ENCODE measurements at regions not wholly inside any gene's neighbourhood (a gene's known extent, or its start where the extent isn't known, plus 50 kb on each side); places are given as distances from the start of the nearest gene placed in this dataset.

- TF ChIP-seq ZNF592 (IDR thresholded peaks at IDR 0.05) (no peak), BHLHE40 (IDR thresholded peaks at IDR 0.05; ENCODE audit: borderline replicate concordance in 1 of 2, low read depth in 2 of 2, low read length in 1 of 2) (peak in 1 of 2 experiments; percentile 23; a peak in 1 of 4 replicates), MTA2 (IDR thresholded peaks at IDR 0.05; ENCODE audit: low read depth) (peak; percentile 61), ZNF274 (IDR thresholded peaks at IDR 0.05; ENCODE audit: insufficient read depth, insufficient read length) (no peak), TCF12 (IDR thresholded peaks at IDR 0.05; ENCODE audit: low read depth, low read length) (no peak), WRNIP1 (IDR thresholded peaks at IDR 0.05; ENCODE audit: borderline replicate concordance, low read depth, low read length) (no peak), ATF7 (IDR thresholded peaks at IDR 0.05; ENCODE audit: low read depth) (0 out of 2 replicates have a peak, but pooled peaks have one; percentile 19), GABPA (IDR thresholded peaks at IDR 0.05; ENCODE audit: low read depth) (no peak), ZBED1 (IDR thresholded peaks at IDR 0.05; ENCODE audit: borderline replicate concordance) (no peak), NR2C2 (IDR thresholded peaks at IDR 0.05; ENCODE audit: borderline replicate concordance, control insufficient read depth, insufficient read length, low read depth) (no peak), KDM1A (IDR thresholded peaks at IDR 0.05; ENCODE audit: borderline replicate concordance) (no peak), CBX5 (IDR thresholded peaks at IDR 0.05; ENCODE audit: low read depth) (no peak), BCL3 (IDR thresholded peaks at IDR 0.05; ENCODE audit: borderline replicate concordance, insufficient read depth, low read depth, low read length, poor library complexity, severe bottlenecking) (peak; percentile 59), MXI1 (IDR thresholded peaks at IDR 0.05; ENCODE audit: low read depth, low read length) (no peak), ATF2 (IDR thresholded peaks at IDR 0.05; ENCODE audit: low read length) (no peak), PAX8 (IDR thresholded peaks at IDR 0.05) (no peak), DPF2 (IDR thresholded peaks at IDR 0.05) (peak; percentile 52; the same call in 1 of the 2 replicates)
- TF ChIP-seq, protein P1, sequence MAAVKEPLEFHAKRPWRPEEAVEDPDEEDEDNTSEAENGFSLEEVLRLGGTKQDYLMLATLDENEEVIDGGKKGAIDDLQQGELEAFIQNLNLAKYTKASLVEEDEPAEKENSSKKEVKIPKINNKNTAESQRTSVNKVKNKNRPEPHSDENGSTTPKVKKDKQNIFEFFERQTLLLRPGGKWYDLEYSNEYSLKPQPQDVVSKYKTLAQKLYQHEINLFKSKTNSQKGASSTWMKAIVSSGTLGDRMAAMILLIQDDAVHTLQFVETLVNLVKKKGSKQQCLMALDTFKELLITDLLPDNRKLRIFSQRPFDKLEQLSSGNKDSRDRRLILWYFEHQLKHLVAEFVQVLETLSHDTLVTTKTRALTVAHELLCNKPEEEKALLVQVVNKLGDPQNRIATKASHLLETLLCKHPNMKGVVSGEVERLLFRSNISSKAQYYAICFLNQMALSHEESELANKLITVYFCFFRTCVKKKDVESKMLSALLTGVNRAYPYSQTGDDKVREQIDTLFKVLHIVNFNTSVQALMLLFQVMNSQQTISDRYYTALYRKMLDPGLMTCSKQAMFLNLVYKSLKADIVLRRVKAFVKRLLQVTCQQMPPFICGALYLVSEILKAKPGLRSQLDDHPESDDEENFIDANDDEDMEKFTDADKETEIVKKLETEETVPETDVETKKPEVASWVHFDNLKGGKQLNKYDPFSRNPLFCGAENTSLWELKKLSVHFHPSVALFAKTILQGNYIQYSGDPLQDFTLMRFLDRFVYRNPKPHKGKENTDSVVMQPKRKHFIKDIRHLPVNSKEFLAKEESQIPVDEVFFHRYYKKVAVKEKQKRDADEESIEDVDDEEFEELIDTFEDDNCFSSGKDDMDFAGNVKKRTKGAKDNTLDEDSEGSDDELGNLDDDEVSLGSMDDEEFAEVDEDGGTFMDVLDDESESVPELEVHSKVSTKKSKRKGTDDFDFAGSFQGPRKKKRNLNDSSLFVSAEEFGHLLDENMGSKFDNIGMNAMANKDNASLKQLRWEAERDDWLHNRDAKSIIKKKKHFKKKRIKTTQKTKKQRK (IDR thresholded peaks at IDR 0.05; ENCODE audit: low read depth, low read length), result no peak
- TF ChIP-seq, protein P2, sequence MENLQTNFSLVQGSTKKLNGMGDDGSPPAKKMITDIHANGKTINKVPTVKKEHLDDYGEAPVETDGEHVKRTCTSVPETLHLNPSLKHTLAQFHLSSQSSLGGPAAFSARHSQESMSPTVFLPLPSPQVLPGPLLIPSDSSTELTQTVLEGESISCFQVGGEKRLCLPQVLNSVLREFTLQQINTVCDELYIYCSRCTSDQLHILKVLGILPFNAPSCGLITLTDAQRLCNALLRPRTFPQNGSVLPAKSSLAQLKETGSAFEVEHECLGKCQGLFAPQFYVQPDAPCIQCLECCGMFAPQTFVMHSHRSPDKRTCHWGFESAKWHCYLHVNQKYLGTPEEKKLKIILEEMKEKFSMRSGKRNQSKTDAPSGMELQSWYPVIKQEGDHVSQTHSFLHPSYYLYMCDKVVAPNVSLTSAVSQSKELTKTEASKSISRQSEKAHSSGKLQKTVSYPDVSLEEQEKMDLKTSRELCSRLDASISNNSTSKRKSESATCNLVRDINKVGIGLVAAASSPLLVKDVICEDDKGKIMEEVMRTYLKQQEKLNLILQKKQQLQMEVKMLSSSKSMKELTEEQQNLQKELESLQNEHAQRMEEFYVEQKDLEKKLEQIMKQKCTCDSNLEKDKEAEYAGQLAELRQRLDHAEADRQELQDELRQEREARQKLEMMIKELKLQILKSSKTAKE (IDR thresholded peaks at IDR 0.05; ENCODE audit: low read depth, poor library complexity, severe bottlenecking), result peak; percentile 43
Measured at GRCh38 chr2:34408100-34408499, 809.0 kb upstream of the FAM98A start (continued).

Data from GM12878 (cell line).